HG03066 (cell line): ENCODE measurements at regions not wholly inside any gene's neighbourhood (a gene's known extent, or its start where the extent isn't known, plus 50 kb on each side); places are given as distances from the start of the nearest gene placed in this dataset.

ENCODE experiments used
- ATAC-seq: cut with Tn5 transposase; IDR thresholded peaks from one replicate; pipeline ENCODE4 v1.9.1; 2021; ENCODE audit warnings: low read depth; ENCODE audit not compliant: unreplicated experiment

DNA sequence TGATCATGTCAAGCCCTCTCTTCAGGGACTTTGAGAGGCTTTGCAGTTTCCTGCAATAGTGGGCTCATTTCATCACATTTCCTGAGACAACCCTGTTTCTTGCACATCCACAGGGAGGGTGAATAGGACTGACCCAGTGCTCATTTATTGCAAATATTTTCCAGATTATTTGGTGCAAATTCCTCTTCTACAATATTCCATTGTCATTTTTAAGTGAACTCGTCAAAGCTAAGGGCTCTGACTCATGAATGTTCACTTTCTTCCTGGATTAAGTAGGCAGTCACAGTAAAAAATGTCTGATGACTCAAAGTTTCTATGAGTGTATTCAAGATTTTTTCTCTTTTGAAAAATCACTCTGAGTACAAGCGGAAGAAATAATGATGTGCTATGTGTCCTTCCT, 225.5 kb upstream of the GALNT5 start:
- ATAC-seq = no peak

DNA sequence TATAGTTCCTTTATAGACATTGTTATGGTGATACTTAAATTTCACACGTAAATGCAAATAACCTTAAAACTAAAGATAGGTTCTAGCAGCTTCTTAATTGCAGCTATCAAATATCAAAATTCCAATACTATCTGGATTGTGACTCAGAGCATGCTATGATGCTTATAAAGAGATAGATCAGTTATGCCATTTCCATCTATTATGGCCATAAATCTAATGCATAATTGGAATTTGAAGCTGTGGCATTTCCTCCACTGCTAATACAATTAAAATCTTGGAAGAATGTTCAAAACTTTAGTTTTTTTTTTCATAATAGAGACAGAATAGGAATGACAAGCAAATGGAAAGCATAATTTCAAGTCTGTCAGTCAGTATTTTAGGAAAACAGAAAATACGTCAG, 220.8 kb upstream of the GALNT5 start:
- no peak for ATAC-seq

DNA sequence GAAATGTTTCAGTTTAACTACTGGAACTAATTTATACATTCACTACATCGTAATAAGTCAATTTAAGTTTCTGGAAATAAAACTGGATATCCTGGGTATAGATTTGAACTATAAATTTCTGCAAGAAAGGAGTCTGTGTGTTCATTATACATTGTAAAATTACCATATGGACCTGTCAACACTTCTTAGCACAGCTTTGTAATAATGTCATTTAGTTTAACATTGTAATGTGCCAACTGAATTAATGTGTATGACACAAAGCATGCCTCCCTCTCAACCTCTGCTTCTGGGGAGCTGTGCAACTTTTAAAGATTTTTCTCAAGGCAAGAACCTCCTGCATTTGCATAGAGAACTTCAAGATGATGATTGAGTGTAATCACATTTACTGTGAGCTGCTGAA, 213.7 kb upstream of the GALNT5 start:
- ATAC-seq = no peak

DNA sequence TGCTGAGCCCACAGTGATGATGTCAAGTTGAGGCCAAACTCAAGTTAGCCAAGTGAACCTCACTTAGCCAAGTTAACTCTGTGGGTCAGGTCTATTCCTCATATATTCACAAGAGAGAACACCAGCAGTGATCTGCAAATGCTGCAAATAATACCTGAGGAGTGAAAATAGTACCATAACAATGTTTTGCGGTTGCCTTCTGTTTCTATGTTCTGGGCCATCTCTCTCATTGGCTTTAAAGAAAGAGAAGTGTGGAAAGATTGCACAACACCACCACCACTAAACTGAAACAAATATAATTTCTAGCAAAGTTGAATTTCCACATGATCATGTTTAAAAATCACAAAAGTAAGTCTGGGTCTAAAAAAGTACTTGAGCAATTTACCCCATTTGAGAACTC, 211.1 kb upstream of the GALNT5 start:
- ATAC-seq = no peak

DNA sequence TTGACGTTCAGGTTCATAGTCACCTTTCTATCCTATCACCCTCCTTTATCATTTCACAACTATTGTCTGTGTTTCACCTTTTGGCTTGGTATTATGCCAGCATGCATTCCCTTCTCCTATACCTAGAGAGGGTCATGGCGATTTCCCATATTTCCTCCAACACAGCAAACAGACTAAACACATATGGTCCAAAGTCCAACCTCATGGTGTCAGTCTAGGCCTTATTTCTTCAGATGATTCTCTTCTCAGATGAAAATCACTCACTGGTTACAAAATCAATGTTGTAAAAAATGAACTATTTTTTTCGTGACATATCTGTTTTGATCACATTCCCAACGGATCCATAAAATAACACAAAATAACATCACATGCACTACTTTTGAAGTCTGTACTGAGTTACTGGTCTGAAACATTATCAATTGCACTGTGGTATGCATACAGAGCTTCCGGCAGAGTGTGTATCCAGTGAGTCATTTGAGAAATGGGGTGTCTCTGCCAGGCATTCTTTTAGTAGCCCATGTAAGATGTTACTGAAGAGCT, 204.8 kb upstream of the GALNT5 start:
- ATAC-seq = no peak

DNA sequence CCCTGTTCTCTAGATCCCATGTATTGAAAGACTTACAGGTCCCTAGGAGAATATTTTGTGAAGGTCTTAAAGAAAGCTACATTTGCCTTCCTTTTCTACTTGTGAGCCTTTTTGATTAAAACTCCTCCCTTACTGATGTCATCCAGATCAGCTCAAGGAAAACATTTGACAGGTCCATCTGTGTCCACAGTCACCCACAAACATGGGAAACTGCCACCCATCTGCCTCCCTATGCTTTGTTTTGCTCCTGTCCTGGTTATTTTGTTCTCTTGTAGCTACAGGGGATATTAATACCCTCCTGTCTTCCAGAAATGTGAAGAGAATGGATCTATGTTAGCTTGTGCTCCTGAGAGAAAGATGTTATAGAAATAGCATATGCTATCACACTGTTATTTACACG, 203.6 kb upstream of the GALNT5 start:
- ATAC-seq = no peak

DNA sequence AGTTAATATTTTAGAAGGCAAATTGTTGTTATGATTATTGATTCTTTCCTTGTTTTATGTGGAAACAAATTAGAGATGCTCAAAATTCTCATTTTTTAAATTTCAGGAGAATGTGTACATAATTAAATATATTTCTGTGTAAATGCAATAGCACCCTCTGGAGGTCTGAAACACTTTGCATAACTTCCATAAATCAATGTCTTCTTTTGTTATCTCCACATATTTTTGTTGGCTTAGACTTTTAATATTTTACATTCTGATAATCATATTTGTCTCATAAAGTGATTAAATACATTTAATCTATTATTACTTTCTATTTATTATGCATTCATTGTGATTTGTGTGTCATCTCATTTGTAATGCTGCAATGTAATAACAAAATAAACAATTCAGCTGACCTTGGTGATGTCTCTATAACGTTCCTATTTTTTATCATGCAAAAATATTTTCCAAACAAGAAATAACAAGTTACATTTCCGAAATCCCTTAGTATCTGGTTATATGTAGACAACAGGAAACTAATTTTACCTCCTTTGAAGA, 201.8 kb upstream of the GALNT5 start:
- no peak for ATAC-seq

DNA sequence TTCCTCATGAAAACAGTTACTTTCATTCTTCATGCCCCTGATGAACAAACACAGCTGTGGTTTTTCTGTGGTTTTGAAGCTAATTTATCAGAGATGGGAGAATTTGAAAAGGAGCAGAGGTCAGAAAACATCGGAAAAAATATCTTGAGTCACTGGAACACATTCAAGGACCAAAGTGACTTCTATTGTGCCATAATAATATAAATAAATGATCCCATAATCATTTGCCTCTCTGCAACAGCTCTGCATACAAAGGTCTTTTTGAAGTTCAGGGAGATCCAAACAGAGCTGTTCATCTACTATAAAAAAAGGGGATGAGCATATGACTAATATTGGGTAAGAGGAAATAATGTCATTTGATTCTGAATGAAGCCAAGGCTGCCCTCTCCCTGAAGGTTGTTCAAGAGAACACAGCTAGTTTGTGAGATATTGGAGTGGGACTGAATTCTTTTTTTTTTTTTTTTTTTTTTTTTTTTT, 201.3 kb upstream of the GALNT5 start:
- ATAC-seq = no peak

- ATAC-seq = no peak
These were observed 199.3 kb upstream of the GALNT5 start for GRCh38 chr2:157058161-157058560.

GRCh38 chr2:157059036-157059435, 198.5 kb upstream of the GALNT5 start:
- ATAC-seq = no peak

- peak; percentile 90 for ATAC-seq
These were observed 195.7 kb upstream of the GALNT5 start for GRCh38 chr2:157061799-157062198.

DNA sequence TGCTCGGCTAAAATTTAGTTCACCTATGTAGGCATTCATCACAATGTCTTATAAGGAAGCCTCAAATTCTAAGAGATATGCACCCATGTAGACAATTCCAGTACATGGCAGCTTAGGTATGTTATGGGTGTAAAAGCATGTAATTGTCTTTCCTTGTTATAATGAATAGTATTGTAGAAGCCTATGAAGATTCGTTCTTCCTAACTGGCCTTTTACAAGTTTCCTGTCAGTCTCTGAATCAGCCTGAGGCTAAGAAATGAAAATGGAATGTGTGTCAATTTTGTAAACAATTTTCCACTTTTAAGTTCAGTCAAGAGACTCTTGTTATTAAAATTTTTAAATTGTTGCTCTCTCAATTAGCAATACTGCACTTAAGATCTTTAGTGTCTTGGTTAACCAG, 189.9 kb upstream of the GALNT5 start:
- no peak for ATAC-seq

DNA sequence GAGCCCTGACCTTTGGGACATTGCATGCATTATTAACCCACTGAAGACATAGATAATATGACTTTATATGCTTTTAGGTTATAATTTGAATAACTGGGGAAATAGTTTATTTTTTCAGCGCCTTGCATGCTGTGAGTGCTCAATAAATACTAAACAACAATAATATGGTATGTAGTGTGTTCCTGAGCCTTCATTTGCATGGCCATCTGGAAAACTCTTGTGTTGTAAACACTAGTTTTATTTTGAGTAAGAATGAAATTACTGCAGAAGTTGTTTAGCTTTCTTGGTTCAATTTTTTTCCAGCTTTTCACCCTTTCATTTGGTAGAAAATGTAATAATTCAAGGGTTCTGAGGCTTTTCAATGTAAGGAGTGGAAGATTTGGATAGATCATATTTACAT, 189.3 kb upstream of the GALNT5 start:
- no peak for ATAC-seq

- no peak for ATAC-seq
These were observed 181.6 kb upstream of the GALNT5 start for GRCh38 chr2:157075924-157076323.

DNA sequence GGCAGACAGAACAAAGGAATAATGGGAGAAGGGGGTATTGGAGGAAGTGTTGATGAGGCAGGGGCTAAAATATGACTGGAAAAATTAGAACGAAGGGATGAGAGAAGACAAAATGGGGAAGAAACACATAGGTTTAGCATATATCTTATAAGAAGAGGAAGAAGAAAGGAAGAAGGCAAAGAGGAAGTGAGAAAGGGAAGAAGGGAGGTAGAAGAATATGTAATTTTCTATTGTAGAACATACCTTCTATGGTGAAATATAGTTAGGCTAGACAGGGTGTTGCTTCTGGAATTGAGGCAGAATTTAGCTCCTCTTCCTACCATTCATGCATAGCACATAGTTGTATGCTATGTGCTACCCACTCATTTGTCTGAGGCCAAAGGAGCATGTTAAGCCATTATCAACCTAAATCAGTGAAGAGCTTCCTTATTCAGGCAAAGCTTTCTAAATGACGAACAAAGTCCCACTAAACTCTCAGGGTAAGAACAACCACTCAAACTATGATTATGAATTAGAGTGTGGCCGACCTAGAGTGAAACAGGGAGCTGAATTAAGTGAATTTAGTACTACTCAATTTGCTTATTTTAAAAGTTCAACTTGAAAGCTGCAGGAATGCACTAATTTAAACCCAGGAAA, 180.9 kb upstream of the GALNT5 start:
- no peak for ATAC-seq

DNA sequence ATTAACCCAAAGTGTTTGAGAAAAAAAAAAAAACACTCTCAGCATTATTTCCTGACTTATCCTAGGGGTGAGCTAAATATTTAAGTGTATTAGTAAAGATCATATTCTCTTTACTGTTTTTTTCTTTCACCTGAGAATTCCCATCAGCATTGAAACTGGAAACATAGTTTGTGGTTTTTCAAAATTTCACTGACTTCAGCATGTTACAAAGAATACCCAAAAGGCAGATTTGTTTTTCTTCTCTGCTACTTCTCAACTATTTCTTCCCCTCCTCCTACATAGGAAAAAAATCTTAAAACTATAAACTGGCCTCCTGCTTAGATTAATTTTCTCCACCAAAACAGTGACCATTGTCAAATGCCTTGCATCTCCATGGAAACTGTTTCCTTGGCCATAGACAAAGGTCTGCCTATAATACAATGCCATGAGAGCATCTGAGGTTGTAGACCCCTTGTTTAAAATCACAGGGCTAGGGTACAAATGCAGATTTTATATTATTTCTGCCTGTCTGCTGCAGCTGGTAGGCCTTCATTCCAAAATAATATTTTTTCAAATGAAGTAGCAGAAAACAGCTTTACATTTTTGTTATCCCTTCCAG, 179.7 kb upstream of the GALNT5 start:
- ATAC-seq = no peak

DNA sequence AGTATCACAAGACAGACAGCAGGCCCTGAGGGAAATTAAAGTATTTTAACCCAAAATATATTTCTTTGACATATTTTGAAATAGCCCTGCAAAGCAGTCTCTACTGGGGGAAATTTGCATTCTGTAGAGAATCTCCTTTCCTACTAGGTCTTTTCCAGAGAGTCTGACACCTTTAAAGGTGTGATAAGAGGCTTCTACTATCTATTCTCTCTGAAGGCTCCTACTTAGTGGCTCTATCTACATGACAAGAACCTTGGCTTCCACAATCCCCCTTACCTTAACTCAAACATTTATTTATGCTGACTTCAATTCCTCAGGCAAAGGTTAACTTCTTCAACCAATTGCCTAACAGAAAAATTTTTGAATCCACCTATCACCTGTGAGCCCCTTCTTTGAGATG, 174.6 kb upstream of the GALNT5 start:
- no peak for ATAC-seq

DNA sequence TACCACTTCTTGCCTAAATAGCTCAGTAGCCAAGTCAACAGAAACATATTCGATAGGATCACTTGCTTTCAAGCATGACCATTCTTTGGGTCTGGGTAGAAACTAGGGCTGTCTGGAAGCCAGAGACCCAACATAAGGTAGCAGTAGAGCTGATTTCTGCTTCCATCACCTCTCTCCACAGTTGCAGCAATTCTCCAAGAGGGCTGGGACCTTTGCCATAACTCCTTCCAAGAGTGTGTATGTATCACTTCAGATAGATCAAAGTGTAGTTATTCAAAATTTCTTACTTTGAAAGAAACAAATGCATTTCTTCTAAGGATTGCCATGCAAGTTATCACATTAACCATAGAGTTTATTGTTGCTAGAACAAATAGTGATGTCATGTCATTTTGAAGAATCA, 172.0 kb upstream of the GALNT5 start:
- no peak for ATAC-seq

GRCh38 chr2:157087373-157088002, 170.0 kb upstream of the GALNT5 start:
- ATAC-seq = no peak

DNA sequence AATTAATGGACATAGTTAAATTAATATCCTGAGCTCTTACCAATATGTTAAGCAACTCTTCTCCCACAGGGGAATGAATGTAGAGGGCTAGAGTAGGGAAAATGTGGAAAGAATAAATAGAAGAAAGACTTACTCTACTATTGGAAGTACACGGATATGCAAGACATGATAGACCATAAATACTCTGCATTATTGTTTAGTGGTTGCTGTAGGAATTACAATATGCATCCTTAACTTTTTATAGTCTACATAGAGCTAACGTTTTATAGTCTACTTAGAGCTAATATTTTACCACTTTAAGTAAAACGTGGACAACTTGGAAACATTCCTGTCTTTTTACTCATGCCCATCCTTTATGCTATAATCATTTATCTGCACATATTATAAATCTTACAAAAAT, 163.8 kb upstream of the GALNT5 start:
- ATAC-seq = no peak

DNA sequence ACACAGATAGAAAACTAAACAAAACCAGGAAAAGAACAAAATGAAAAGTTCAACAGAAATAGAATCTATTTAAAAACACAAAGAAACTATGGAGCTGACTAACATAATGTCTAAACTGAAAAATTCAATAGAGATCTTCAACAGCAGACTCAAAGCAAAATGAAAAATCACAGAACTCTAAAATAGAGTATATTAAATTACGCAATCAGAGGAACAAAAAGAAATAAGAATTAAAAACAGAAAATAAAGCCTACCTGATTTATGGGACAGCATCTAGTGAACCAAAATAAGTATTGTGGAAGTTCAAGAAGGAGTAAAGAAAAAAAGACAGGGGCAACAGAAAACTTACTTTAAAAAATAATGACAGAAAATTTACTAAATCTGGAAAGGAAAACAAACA, 152.1 kb upstream of the GALNT5 start:
- no peak for ATAC-seq

GRCh38 chr2:157106950-157107349, 150.6 kb upstream of the GALNT5 start:
- ATAC-seq = no peak
